ENCODE measurements at regions not wholly inside any gene's neighbourhood (a gene's known extent, or its start where the extent isn't known, plus 50 kb on each side); places are given as distances from the start of the nearest gene placed in this dataset.

- TF ChIP-seq CTCF (IDR thresholded peaks at IDR 0.05) (no peak), POLR2A (IDR thresholded peaks at IDR 0.05) (no peak), EP300 (IDR thresholded peaks at IDR 0.05) (no peak)
Observed at GRCh38 chr10:114767101-114767985, 54.2 kb upstream of the FHIP2A start.

Data from suprapubic skin (tissue), 3 donors.